ENCODE measurements at regions not wholly inside any gene's neighbourhood (a gene's known extent, or its start where the extent isn't known, plus 50 kb on each side); places are given as distances from the start of the nearest gene placed in this dataset.

DNA sequence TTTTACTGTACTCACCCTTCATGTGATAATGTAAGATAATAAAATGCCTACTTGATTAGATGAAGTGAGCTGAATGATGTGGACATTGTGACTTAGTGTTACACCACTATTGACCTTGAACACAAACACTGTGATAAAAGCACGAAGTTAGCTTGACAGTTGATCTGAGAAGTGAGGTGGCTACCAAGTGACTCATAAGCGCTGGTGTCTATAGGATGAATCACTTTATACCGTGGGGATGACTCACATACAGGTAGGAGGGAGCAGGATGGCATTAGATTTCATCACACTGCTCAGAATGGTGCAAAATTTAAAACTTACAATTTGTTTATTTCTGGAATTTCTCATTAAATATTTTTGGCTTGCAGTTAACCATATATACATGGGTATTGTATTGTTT is 174.7 kb upstream of the CNTN3 start:
- TF ChIP-seq CTCF (IDR thresholded peaks at IDR 0.05), result no peak
- TF ChIP-seq POLR2A (IDR thresholded peaks at IDR 0.05), result no peak

All from adrenal gland (tissue), 5 donors.